CD14-positive monocyte (primary cell): ENCODE measurements at regions not wholly inside any gene's neighbourhood (a gene's known extent, or its start where the extent isn't known, plus 50 kb on each side); places are given as distances from the start of the nearest gene placed in this dataset.

Experiments
- DNase-seq, 3 donors: peaks; one replicate each; pipeline ENCODE4 v3.0.0-alpha.2; 2011 to 2022
- H2AFZ ChIP-seq: 2 replicates; pipeline ENCODE4 v1.6.0; 2012; ENCODE audit warnings: mild to moderate bottlenecking, low read depth, low read length, inconsistent platforms; ENCODE audit not compliant: insufficient read depth, poor library complexity, severe bottlenecking
- H3K27ac ChIP-seq, 2 donors: 1 replicate in 1 of 2; 2 replicates in 1 of 2; pipeline ENCODE4 v1.5.1; 2012 to 2013; ENCODE audit warnings: low read length in 2 of 2, control low read depth in 1 of 2, inconsistent platforms in 1 of 2, low read depth in 1 of 2, mild to moderate bottlenecking in 1 of 2
- H3K27me3 ChIP-seq, 2 donors: one replicate each; pipeline versions ENCODE4 v1.6.0 to v1.6.1; 2011 to 2013; ENCODE audit warnings: low read length in 2 of 2; ENCODE audit not compliant: control insufficient read depth in 2 of 2, insufficient read depth in 2 of 2
- H3K36me3 ChIP-seq, 2 donors: replicated peaks in 1 of 2; 1 replicate in 1 of 2; 2 replicates in 1 of 2; pipeline versions ENCODE4 v1.5.1 to v1.6.1; 2012 to 2013; ENCODE audit warnings: low read length in 2 of 2, control low read depth in 1 of 2, inconsistent platforms in 1 of 2, mild to moderate bottlenecking in 1 of 2; ENCODE audit not compliant: insufficient read depth in 2 of 2, control insufficient read depth in 1 of 2
- H3K4me1 ChIP-seq, 2 donors: 1 replicate in 1 of 2; 2 replicates in 1 of 2; pipeline versions ENCODE4 v1.5.1 to v1.6.1; 2012 to 2013; ENCODE audit warnings: low read length in 2 of 2, control low read depth in 1 of 2, inconsistent platforms in 1 of 2, mild to moderate bottlenecking in 1 of 2, moderate library complexity in 1 of 2; ENCODE audit not compliant: insufficient read depth in 2 of 2, control insufficient read depth in 1 of 2
- H3K4me2 ChIP-seq: replicated peaks from 2 replicates; pipeline ENCODE3; 2012; ENCODE audit warnings: low read length, moderate library complexity, mild to moderate bottlenecking; ENCODE audit not compliant: poor library complexity, severe bottlenecking; ENCODE audit errors: extremely low read depth
- H3K4me3 ChIP-seq, 3 experiments: fragments of 200-600 bp in 1 of 3; sonication (generic) in 1 of 3; replicated peaks in 1 of 3; 1 replicate in 2 of 3; 2 replicates in 1 of 3; pipeline ENCODE4 v1.5.1; 2011 to 2013; ENCODE audit warnings: low read length in 3 of 3, mild to moderate bottlenecking in 3 of 3, control low read depth in 2 of 3, low read depth in 2 of 3, inconsistent platforms in 1 of 3, moderate library complexity in 1 of 3
- H3K79me2 ChIP-seq: 2 replicates; pipeline ENCODE4 v1.6.0; 2012; ENCODE audit warnings: mild to moderate bottlenecking, control low read depth, inconsistent platforms, low read length, moderate library complexity; ENCODE audit not compliant: insufficient read depth
- H3K9ac ChIP-seq: 2 replicates; pipeline ENCODE4 v1.6.0; 2017; ENCODE audit warnings: low read length, mild to moderate bottlenecking; ENCODE audit not compliant: insufficient read depth, poor library complexity, severe bottlenecking
- H3K9me3 ChIP-seq, 2 donors: replicated peaks in 1 of 2; 1 replicate in 1 of 2; 2 replicates in 1 of 2; pipeline versions ENCODE4 v1.5.1 to v1.6.1; 2012 to 2013; ENCODE audit warnings: low read length in 2 of 2, control low read depth in 1 of 2; ENCODE audit not compliant: control insufficient read depth in 1 of 2, insufficient read depth in 1 of 2
- H4K20me1 ChIP-seq: 2 replicates; pipeline ENCODE4 v1.6.0; 2012; ENCODE audit warnings: mild to moderate bottlenecking, low read length, control low read depth, moderate library complexity; ENCODE audit not compliant: insufficient read depth
- H3K27ac Mint-ChIP-seq, 7 donors: one replicate each; pipeline ENCODE4 v1.8.0; 2020; ENCODE audit warnings: mild to moderate bottlenecking in 7 of 7, mixed read lengths in 7 of 7, moderate library complexity in 6 of 7, inconsistent platforms in 2 of 7
- H3K27me3 Mint-ChIP-seq, 3 donors: one replicate each; pipeline ENCODE4 v1.8.0; 2021 to 2022; ENCODE audit warnings: low read depth in 3 of 3, mild to moderate bottlenecking in 3 of 3, mixed read lengths in 3 of 3, moderate library complexity in 3 of 3, inconsistent platforms in 1 of 3
- H3K36me3 Mint-ChIP-seq, 2 donors: one replicate each; pipeline ENCODE4 v1.8.0; 2020; ENCODE audit warnings: mixed read lengths in 2 of 2, inconsistent platforms in 1 of 2, mild to moderate bottlenecking in 1 of 2
- H3K4me1 Mint-ChIP-seq: one replicate; pipeline ENCODE4 v1.8.0; 2020; ENCODE audit warnings: mild to moderate bottlenecking, mixed read lengths
- H3K4me3 Mint-ChIP-seq, 2 donors: one replicate each; pipeline ENCODE4 v1.8.0; 2020; ENCODE audit warnings: mild to moderate bottlenecking in 2 of 2, mixed read lengths in 2 of 2, moderate library complexity in 1 of 2
- H3K9me3 Mint-ChIP-seq, 7 donors: one replicate each; pipeline ENCODE4 v1.8.0; 2020 to 2022; ENCODE audit warnings: mixed read lengths in 7 of 7, mild to moderate bottlenecking in 6 of 7, moderate library complexity in 6 of 7, inconsistent platforms in 2 of 7
- CTCF ChIP-seq: fragments of 200-600 bp; IDR thresholded peaks from one replicate; pipeline ENCODE4 v1.8.0; 2022; ENCODE audit warnings: antibody characterized with exemption, mild to moderate bottlenecking
- WGBS: methylation state at CpG from one replicate; pipeline ENCODE4 v1.1.5; 2013; ENCODE audit warnings: missing lambda C conversion rate; ENCODE audit not compliant: insufficient coverage; 5-methylcytosine and 5-hydroxymethylcytosine counted together
- intact Hi-C, 2 donors: fragments of 100-400 bp; cut with micrococcal nuclease; formaldehyde crosslinking; loops; one replicate each; pipeline versions ENCODE4 v1.15.0 to v1.15.1; 2023

- Histone ChIP-seq H3K79me2 (no peaks in the 10 kb centered on the region), H3K4me1 (no peaks in the 10 kb centered on the region), H3K9me3 (no peaks in the 10 kb centered on the region), H3K36me3 (no peaks in the 10 kb centered on the region), H3K27ac (no peak overlapping the region), H3K4me3 (no peak overlapping the region), H3K9ac (no peak overlapping the region), H3K4me2 (no peak overlapping the region), H4K20me1 (no peaks in the 10 kb centered on the region), H3K27me3 (no peaks in the 10 kb centered on the region), H2AFZ (no peak overlapping the region)
- WGBS = no CpG with 5 or more reads among the region's 3 CpGs
- peaks cover 0 to 6% (median 2%) of the 10 kb centered on the region in 7 donors for H3K9me3 Mint-ChIP-seq
- no peak overlapping the region for H3K27ac Mint-ChIP-seq
- peaks cover 4 to 8% (median 6%) of the 10 kb centered on the region in 3 donors for H3K27me3 Mint-ChIP-seq
- no peak for TF ChIP-seq CTCF
- H3K36me3 Mint-ChIP-seq = no peaks in the 10 kb centered on the region
- DNase-seq = no peak
- no peaks in the 10 kb centered on the region for H3K4me1 Mint-ChIP-seq
- no peak overlapping the region for H3K4me3 Mint-ChIP-seq
- intact Hi-C loops = no loop called here
Observed at GRCh38 chr1:220367833-220368232, 95.6 kb upstream of the RAB3GAP2 start.

GRCh38 chr1:220366269-220366668 is 94.0 kb upstream of the RAB3GAP2 start:
- intact Hi-C loops = no loop called here
- no peak for DNase-seq
- H3K4me3 Mint-ChIP-seq = no peak overlapping the region
- Histone ChIP-seq H3K4me2 (no peak overlapping the region), H2AFZ (no peak overlapping the region), H3K9ac (no peak overlapping the region), H3K4me1 (no peaks in the 10 kb centered on the region), H3K27ac (no peak overlapping the region), H3K4me3 (no peak overlapping the region), H3K9me3 (no peaks in the 10 kb centered on the region), H3K36me3 (no peaks in the 10 kb centered on the region), H3K79me2 (no peaks in the 10 kb centered on the region), H3K27me3 (no peaks in the 10 kb centered on the region), H4K20me1 (no peaks in the 10 kb centered on the region)
- peaks cover 4 to 8% (median 5%) of the 10 kb centered on the region in 3 donors for H3K27me3 Mint-ChIP-seq
- TF ChIP-seq CTCF = no peak
- no peak overlapping the region for H3K27ac Mint-ChIP-seq
- no peaks in the 10 kb centered on the region for H3K4me1 Mint-ChIP-seq
- H3K36me3 Mint-ChIP-seq = no peaks in the 10 kb centered on the region
- H3K9me3 Mint-ChIP-seq = peaks cover 0 to 7% (median 3%) of the 10 kb centered on the region in 7 donors
- WGBS = 88% methylated on average over 2 of the region's 2 CpGs
